Transverse colon (tissue), 4 donors: ENCODE measurements at regions not wholly inside any gene's neighbourhood (a gene's known extent, or its start where the extent isn't known, plus 50 kb on each side); places are given as distances from the start of the nearest gene placed in this dataset.

Source experiments
- EP300 ChIP-seq: sonication (generic); formaldehyde crosslinking; IDR thresholded peaks from one replicate; pipeline ENCODE4 v1.6.1; 2017; ENCODE audit warnings: antibody characterized with exemption, low read depth
- POLR2A ChIP-seq: fragments of 450-650 bp; IDR thresholded peaks from one replicate; pipeline ENCODE4 v1.6.1; 2016; ENCODE audit warnings: antibody characterized with exemption, mild to moderate bottlenecking, moderate library complexity
- POLR2AphosphoS5 ChIP-seq, 3 donors: sonication (generic); formaldehyde crosslinking; IDR thresholded peaks; one replicate each; pipeline ENCODE4 v1.6.1; 2016; ENCODE audit warnings: antibody characterized with exemption in 3 of 3
- TF ChIP-seq, protein P1 (sequence below), 5 experiments: fragments of 200-600 bp in 3 of 5; fragments of 450-650 bp in 2 of 5; sonication (generic) in 3 of 5; IDR thresholded peaks; 1 replicate in 2 of 5; 2 replicates in 3 of 5; pipeline ENCODE4 v1.5.1; 2016 to 2017; ENCODE audit warnings: antibody characterized with exemption in 5 of 5, inconsistent platforms in 3 of 5, mild to moderate bottlenecking in 2 of 5, moderate library complexity in 1 of 5

DNA sequence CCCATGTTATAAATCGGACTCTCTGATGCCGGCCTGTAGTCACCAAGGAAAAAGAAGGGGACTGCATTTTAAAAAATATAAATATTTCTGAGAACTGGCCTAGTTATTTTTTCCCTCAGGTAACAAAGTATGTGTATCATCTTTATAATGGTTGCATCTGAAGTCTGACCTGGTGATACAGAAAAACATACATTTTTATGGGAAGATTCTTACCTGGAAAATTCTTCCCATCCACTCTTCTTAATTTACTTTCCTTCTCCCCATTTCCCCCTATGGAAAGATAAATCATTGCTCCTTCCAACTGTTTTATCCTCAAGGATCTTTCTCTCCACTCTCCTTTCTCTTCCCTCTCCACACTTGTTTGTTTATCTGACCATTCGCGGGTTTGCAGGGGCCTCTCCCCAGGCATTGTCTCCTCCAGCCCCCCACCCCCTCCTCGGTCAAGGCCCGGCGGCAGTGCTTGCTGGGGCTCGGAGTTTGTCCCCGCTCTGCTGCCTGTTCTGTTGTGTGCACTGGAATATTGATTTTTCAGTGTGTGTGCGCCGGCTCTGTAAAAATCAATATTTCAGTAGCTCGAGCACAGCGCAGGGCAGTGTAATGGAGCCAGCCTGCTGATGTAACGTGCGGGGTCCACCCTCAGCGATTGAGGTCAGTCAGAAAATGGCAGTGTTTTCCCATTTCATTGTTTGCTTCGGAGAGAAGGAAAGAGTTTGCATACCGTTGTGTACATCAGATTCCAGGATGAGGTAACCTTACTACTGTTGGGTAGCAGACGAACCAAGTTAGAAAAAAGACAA, 199.5 kb upstream of the NFE2L3 start:
- TF ChIP-seq, protein P1, sequence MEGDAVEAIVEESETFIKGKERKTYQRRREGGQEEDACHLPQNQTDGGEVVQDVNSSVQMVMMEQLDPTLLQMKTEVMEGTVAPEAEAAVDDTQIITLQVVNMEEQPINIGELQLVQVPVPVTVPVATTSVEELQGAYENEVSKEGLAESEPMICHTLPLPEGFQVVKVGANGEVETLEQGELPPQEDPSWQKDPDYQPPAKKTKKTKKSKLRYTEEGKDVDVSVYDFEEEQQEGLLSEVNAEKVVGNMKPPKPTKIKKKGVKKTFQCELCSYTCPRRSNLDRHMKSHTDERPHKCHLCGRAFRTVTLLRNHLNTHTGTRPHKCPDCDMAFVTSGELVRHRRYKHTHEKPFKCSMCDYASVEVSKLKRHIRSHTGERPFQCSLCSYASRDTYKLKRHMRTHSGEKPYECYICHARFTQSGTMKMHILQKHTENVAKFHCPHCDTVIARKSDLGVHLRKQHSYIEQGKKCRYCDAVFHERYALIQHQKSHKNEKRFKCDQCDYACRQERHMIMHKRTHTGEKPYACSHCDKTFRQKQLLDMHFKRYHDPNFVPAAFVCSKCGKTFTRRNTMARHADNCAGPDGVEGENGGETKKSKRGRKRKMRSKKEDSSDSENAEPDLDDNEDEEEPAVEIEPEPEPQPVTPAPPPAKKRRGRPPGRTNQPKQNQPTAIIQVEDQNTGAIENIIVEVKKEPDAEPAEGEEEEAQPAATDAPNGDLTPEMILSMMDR (IDR thresholded peaks at IDR 0.05) = no peak
- no peak for TF ChIP-seq POLR2A
- TF ChIP-seq EP300 = no peak
- TF ChIP-seq POLR2AphosphoS5 (IDR thresholded peaks at IDR 0.05) = no peak
